DND-41 (cell line): ENCODE measurements at regions not wholly inside any gene's neighbourhood (a gene's known extent, or its start where the extent isn't known, plus 50 kb on each side); places are given as distances from the start of the nearest gene placed in this dataset.

Experiments
- CTCF ChIP-seq: IDR thresholded peaks from 2 replicates; pipeline ENCODE4 v1.5.1; 2012; ENCODE audit warnings: borderline replicate concordance, low read length, moderate library complexity, mild to moderate bottlenecking; ENCODE audit not compliant: poor library complexity, severe bottlenecking; ENCODE audit errors: extremely low read depth
- EZH2 ChIP-seq: IDR thresholded peaks from 3 replicates; pipeline ENCODE4 v1.6.1; 2012; ENCODE audit warnings: borderline replicate concordance, low read depth, mild to moderate bottlenecking, moderate library complexity, low read length, inconsistent platforms; ENCODE audit not compliant: severe bottlenecking

DNA sequence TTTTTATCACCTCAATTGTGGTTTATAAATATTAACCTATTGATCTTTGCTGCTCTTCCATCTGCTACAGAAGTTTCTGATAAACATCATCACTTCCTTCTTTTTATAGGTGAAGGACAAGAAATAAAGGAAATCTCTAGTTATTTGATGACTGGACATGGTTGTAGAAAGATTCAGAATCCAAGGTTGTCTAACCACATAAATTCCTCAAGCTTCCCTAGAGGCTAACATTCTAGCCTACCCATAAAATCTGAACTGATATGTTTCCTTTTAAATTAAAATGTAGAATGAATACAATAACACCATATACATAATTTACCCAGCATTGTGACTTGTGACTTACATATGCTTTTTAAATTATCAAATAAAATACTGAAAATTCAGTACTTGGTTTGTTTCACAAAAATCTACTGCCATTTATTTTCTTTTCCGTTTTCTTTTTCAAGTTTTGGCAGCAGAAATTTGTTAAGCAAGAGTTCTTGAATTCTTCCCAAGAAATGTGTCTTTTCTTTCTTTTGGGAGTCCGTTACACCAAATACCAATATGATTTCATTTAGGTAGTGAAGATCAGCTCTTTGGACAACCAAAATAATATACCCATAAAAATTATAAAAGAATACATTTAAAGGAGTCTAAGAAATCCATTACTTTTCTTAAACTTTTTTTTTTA lies 513.2 kb upstream of the ADGRL2 start:
- no peak for TF ChIP-seq CTCF
- TF ChIP-seq EZH2, result no peak
